Right lobe of liver (tissue), 6 donors: ENCODE measurements at regions not wholly inside any gene's neighbourhood (a gene's known extent, or its start where the extent isn't known, plus 50 kb on each side); places are given as distances from the start of the nearest gene placed in this dataset.

ENCODE experiments used
- ATAC-seq, 4 donors: fragments of 200-7000 bp; cut with Tn5 transposase; one replicate each; pipeline ENCODE4 v1.9.1; 2020; ENCODE audit warnings: mild to moderate bottlenecking in 4 of 4, moderate library complexity in 4 of 4
- DNase-seq, 3 donors: peaks; one replicate each; pipeline ENCODE4 v3.0.0-alpha.2; 2020
- H3K27ac ChIP-seq, 3 donors: fragments of 200-600 bp; one replicate each; pipeline ENCODE4 v1.8.0; 2022
- H3K27me3 ChIP-seq, 2 donors: fragments of 200-600 bp; one replicate each; pipeline ENCODE4 v1.8.0; 2022
- H3K36me3 ChIP-seq, 4 donors: fragments of 200-600 bp; sonication (generic) in 1 of 4; one replicate each; pipeline versions ENCODE4 v1.5.1 to v1.8.0; 2017 to 2022; ENCODE audit warnings: control low read depth in 1 of 4
- H3K4me1 ChIP-seq, 4 donors: fragments of 200-600 bp; sonication (generic) in 1 of 4; one replicate each; pipeline versions ENCODE4 v1.5.1 to v1.8.0; 2017 to 2022; ENCODE audit warnings: control low read depth in 1 of 4
- H3K4me3 ChIP-seq, 3 donors: fragments of 200-600 bp; one replicate each; pipeline ENCODE4 v1.8.0; 2022
- H3K9me3 ChIP-seq, 4 donors: fragments of 200-600 bp; sonication (generic) in 1 of 4; one replicate each; pipeline versions ENCODE4 v1.5.1 to v1.8.0; 2017 to 2022; ENCODE audit warnings: control low read depth in 1 of 4
- CTCF ChIP-seq, 4 donors: fragments of 200-600 bp in 3 of 4; fragments of 450-650 bp in 1 of 4; IDR thresholded peaks; one replicate each; pipeline versions ENCODE4 v1.5.1 to v1.8.0; 2016 to 2022; ENCODE audit warnings: antibody characterized with exemption in 4 of 4, mild to moderate bottlenecking in 2 of 4
- POLR2A ChIP-seq: fragments of 450-650 bp; IDR thresholded peaks from one replicate; pipeline ENCODE4 v1.6.1; 2017; ENCODE audit warnings: antibody characterized with exemption, mild to moderate bottlenecking
- WGBS: methylation state at CpG from one replicate; pipeline ENCODE4 v1.1.6; 2018; ENCODE audit warnings: low coverage, low lambda C conversion rate; ENCODE audit not compliant: insufficient coverage; ENCODE audit errors: missing lambda C conversion rate; 5-methylcytosine and 5-hydroxymethylcytosine counted together
- intact Hi-C, 2 donors: fragments of 100-400 bp; cut with DNase I; formaldehyde crosslinking; loops; one replicate each; pipeline versions ENCODE4 v1.11.2 to v1.14.1; 2022
- donor health status: DM: no; HTN: yes; CAD: no.
- donor health status: DM: no; HTN: no; CAD: no.
- donor health status: DM: no; HTN: no; CAD: no.
- donor health status: DM: no; HTN: yes; CAD: no.
- donor health status: DM: no; HTN: yes; CAD: no.

- no peak for DNase-seq
- no peaks in the 10 kb centered on the region for H3K9me3 ChIP-seq
- no peak for TF ChIP-seq POLR2A
- no peak for TF ChIP-seq CTCF (IDR thresholded peaks at IDR 0.05)
- intact Hi-C loops: no loop called here
- no CpG with 5 or more reads among the region's 3 CpGs for WGBS
- H3K4me1 ChIP-seq: no peaks in the 10 kb centered on the region
- H3K27ac ChIP-seq: no peak overlapping the region
- no peaks in the 10 kb centered on the region for H3K36me3 ChIP-seq
- H3K27me3 ChIP-seq: no peaks in the 10 kb centered on the region
- no peak for ATAC-seq
- no peak overlapping the region for H3K4me3 ChIP-seq
Observed at GRCh38 chr17:27989046-27989445, 53.4 kb upstream of the NLK start.

DNA sequence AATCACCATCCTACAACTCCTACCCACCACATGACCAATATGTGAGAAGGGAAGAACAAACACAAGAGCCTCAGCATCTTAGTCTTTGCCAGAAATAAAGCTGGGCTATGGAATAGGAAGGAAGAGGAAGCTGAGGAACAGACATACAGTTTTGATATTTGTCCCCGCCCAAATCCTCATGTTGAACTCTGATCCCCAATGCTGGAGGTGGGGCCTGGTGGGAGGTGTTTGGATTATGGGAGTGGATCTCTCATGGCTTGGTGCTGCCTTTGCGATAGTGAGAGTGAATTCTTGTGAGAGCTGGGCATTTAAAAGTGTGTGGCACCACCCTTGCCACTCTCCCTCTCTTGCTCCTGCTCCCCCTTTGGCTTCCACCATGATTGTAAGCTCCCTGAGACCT lies 52.4 kb upstream of the NLK start:
- no peak for TF ChIP-seq CTCF (IDR thresholded peaks at IDR 0.05)
- no peak for TF ChIP-seq POLR2A

GRCh38 chr17:27990979-27991378 lies 51.5 kb upstream of the NLK start:
- no peaks in the 10 kb centered on the region for H3K4me1 ChIP-seq
- no peak for TF ChIP-seq POLR2A
- no peak for TF ChIP-seq CTCF (IDR thresholded peaks at IDR 0.05)
- H3K9me3 ChIP-seq: no peaks in the 10 kb centered on the region
- H3K27me3 ChIP-seq: no peaks in the 10 kb centered on the region
- H3K36me3 ChIP-seq: no peaks in the 10 kb centered on the region
- 89% methylated on average over 5 of the region's 5 CpGs for WGBS
- intact Hi-C loops: no loop called here
- no peak overlapping the region for H3K27ac ChIP-seq
- no peak overlapping the region for H3K4me3 ChIP-seq
- ATAC-seq: no peak
- DNase-seq: no peak

More for the DNA sequence above, 52.4 kb upstream of the NLK start:
- Histone ChIP-seq H3K27me3 (no peaks in the 10 kb centered on the region), H3K27ac (no peak overlapping the region), H3K9me3 (no peaks in the 10 kb centered on the region), H3K4me3 (no peak overlapping the region), H3K4me1 (no peaks in the 10 kb centered on the region), H3K36me3 (no peaks in the 10 kb centered on the region)
- no peak for ATAC-seq
- DNase-seq: no peak
- intact Hi-C loops: no loop called here
- WGBS: 75% methylated on average over 1 of the region's 2 CpGs

- Histone ChIP-seq H3K4me3 (no peak overlapping the region), H3K36me3 (no peaks in the 10 kb centered on the region), H3K9me3 (no peaks in the 10 kb centered on the region), H3K27ac (no peak overlapping the region), H3K4me1 (no peaks in the 10 kb centered on the region), H3K27me3 (no peaks in the 10 kb centered on the region)
- TF ChIP-seq POLR2A (no peak), CTCF (IDR thresholded peaks at IDR 0.05) (no peak)
- no peak for DNase-seq
- intact Hi-C loops: no loop called here
- WGBS: 100% methylated on average over 1 of the region's 1 CpG
- no peak for ATAC-seq
Observed at GRCh38 chr17:27991462-27991993, 50.9 kb upstream of the NLK start.
